GM23338 (cell line): ENCODE measurements at regions not wholly inside any gene's neighbourhood (a gene's known extent, or its start where the extent isn't known, plus 50 kb on each side); places are given as distances from the start of the nearest gene placed in this dataset.

Experiments used
- CREB1 ChIP-seq: fragments of 250-450 bp; sonication (Bioruptor Pico); IDR thresholded peaks from 2 replicates; pipeline ENCODE4 v1.5.0; 2020; ENCODE audit warnings: low read depth, mild to moderate bottlenecking, moderate library complexity
- EZH2phosphoT487 ChIP-seq: fragments of 200-600 bp; sonication (generic); IDR thresholded peaks from one replicate; pipeline ENCODE4 v1.8.1; 2018; ENCODE audit warnings: antibody characterized with exemption; ENCODE audit not compliant: unreplicated experiment
- JUNB ChIP-seq: IDR thresholded peaks from one replicate; pipeline ENCODE4 v1.6.1; 2016; ENCODE audit warnings: antibody characterized with exemption; ENCODE audit not compliant: unreplicated experiment
- NANOG ChIP-seq: IDR thresholded peaks from 2 replicates; pipeline ENCODE4 v1.6.1; 2016; ENCODE audit warnings: antibody characterized with exemption, borderline replicate concordance
- TF ChIP-seq, protein P1 (sequence below): fragments of 250-450 bp; sonication (Bioruptor Pico); IDR thresholded peaks from 2 replicates; pipeline ENCODE4 v1.5.0; 2020; ENCODE audit warnings: mild to moderate bottlenecking, moderate library complexity
- TF ChIP-seq, protein P2 (sequence below), 2 experiments: fragments of 200-600 bp in 1 of 2; sonication (generic) in 1 of 2; conservative IDR thresholded peaks; 2 replicates each; pipeline versions ENCODE4 v1.5.1 to v1.6.1; 2016 to 2017; ENCODE audit warnings: antibody characterized with exemption in 2 of 2, low read depth in 2 of 2, mild to moderate bottlenecking in 2 of 2, moderate library complexity in 1 of 2
- TF ChIP-seq, protein P3 (sequence below): IDR thresholded peaks from one replicate; pipeline ENCODE4 v1.6.1; 2018; ENCODE audit warnings: antibody characterized with exemption; ENCODE audit not compliant: unreplicated experiment

DNA sequence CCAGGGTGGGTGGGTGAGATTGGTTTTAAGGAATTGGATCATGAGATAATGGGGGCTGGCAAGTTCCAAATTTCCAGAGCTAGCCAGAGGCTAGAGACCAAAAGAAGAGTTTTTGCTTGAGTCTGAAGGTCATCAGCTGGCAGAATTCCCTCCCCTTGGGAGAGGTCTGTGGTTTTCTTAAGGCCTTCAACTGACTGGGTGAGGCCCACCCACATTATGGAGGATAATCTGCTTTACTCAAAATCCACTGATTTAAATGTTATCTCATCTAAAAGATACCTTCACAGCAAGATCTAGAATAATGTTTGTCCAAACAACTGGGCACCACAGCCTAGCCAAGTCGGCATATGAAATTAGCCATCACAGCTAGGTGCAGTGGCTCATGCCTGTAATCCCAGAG lies 156.4 kb downstream of the URB2 start (continued):
- TF ChIP-seq, protein P1, sequence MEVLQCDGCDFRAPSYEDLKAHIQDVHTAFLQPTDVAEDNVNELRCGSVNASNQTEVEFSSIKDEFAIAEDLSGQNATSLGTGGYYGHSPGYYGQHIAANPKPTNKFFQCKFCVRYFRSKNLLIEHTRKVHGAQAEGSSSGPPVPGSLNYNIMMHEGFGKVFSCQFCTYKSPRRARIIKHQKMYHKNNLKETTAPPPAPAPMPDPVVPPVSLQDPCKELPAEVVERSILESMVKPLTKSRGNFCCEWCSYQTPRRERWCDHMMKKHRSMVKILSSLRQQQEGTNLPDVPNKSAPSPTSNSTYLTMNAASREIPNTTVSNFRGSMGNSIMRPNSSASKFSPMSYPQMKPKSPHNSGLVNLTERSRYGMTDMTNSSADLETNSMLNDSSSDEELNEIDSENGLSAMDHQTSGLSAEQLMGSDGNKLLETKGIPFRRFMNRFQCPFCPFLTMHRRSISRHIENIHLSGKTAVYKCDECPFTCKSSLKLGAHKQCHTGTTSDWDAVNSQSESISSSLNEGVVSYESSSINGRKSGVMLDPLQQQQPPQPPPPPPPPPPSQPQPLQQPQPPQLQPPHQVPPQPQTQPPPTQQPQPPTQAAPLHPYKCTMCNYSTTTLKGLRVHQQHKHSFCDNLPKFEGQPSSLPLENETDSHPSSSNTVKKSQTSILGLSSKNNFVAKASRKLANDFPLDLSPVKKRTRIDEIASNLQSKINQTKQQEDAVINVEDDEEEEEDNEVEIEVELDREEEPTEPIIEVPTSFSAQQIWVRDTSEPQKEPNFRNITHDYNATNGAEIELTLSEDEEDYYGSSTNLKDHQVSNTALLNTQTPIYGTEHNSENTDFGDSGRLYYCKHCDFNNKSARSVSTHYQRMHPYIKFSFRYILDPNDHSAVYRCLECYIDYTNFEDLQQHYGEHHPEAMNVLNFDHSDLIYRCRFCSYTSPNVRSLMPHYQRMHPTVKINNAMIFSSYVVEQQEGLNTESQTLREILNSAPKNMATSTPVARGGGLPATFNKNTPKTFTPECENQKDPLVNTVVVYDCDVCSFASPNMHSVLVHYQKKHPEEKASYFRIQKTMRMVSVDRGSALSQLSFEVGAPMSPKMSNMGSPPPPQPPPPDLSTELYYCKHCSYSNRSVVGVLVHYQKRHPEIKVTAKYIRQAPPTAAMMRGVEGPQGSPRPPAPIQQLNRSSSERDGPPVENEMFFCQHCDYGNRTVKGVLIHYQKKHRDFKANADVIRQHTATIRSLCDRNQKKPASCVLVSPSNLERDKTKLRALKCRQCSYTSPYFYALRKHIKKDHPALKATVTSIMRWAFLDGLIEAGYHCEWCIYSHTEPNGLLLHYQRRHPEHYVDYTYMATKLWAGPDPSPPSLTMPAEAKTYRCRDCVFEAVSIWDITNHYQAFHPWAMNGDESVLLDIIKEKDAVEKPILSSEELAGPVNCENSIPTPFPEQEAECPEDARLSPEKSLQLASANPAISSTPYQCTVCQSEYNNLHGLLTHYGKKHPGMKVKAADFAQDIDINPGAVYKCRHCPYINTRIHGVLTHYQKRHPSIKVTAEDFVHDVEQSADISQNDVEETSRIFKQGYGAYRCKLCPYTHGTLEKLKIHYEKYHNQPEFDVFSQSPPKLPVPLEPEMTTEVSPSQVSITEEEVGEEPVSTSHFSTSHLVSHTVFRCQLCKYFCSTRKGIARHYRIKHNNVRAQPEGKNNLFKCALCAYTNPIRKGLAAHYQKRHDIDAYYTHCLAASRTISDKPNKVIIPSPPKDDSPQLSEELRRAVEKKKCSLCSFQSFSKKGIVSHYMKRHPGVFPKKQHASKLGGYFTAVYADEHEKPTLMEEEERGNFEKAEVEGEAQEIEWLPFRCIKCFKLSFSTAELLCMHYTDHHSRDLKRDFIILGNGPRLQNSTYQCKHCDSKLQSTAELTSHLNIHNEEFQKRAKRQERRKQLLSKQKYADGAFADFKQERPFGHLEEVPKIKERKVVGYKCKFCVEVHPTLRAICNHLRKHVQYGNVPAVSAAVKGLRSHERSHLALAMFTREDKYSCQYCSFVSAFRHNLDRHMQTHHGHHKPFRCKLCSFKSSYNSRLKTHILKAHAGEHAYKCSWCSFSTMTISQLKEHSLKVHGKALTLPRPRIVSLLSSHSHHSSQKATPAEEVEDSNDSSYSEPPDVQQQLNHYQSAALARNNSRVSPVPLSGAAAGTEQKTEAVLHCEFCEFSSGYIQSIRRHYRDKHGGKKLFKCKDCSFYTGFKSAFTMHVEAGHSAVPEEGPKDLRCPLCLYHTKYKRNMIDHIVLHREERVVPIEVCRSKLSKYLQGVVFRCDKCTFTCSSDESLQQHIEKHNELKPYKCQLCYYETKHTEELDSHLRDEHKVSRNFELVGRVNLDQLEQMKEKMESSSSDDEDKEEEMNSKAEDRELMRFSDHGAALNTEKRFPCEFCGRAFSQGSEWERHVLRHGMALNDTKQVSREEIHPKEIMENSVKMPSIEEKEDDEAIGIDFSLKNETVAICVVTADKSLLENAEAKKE (CRISPR knock-in tag) = no peak
- TF ChIP-seq EZH2phosphoT487 (no peak), CREB1 (CRISPR knock-in tag) (no peak), JUNB (no peak), NANOG (no peak)
- TF ChIP-seq, protein P2, sequence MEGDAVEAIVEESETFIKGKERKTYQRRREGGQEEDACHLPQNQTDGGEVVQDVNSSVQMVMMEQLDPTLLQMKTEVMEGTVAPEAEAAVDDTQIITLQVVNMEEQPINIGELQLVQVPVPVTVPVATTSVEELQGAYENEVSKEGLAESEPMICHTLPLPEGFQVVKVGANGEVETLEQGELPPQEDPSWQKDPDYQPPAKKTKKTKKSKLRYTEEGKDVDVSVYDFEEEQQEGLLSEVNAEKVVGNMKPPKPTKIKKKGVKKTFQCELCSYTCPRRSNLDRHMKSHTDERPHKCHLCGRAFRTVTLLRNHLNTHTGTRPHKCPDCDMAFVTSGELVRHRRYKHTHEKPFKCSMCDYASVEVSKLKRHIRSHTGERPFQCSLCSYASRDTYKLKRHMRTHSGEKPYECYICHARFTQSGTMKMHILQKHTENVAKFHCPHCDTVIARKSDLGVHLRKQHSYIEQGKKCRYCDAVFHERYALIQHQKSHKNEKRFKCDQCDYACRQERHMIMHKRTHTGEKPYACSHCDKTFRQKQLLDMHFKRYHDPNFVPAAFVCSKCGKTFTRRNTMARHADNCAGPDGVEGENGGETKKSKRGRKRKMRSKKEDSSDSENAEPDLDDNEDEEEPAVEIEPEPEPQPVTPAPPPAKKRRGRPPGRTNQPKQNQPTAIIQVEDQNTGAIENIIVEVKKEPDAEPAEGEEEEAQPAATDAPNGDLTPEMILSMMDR (conservative IDR thresholded peaks at IDR 0.05; ENCODE audit: low read depth in 2 of 2) = no peak
- TF ChIP-seq, protein P3, sequence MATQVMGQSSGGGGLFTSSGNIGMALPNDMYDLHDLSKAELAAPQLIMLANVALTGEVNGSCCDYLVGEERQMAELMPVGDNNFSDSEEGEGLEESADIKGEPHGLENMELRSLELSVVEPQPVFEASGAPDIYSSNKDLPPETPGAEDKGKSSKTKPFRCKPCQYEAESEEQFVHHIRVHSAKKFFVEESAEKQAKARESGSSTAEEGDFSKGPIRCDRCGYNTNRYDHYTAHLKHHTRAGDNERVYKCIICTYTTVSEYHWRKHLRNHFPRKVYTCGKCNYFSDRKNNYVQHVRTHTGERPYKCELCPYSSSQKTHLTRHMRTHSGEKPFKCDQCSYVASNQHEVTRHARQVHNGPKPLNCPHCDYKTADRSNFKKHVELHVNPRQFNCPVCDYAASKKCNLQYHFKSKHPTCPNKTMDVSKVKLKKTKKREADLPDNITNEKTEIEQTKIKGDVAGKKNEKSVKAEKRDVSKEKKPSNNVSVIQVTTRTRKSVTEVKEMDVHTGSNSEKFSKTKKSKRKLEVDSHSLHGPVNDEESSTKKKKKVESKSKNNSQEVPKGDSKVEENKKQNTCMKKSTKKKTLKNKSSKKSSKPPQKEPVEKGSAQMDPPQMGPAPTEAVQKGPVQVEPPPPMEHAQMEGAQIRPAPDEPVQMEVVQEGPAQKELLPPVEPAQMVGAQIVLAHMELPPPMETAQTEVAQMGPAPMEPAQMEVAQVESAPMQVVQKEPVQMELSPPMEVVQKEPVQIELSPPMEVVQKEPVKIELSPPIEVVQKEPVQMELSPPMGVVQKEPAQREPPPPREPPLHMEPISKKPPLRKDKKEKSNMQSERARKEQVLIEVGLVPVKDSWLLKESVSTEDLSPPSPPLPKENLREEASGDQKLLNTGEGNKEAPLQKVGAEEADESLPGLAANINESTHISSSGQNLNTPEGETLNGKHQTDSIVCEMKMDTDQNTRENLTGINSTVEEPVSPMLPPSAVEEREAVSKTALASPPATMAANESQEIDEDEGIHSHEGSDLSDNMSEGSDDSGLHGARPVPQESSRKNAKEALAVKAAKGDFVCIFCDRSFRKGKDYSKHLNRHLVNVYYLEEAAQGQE = no peak
